ENCODE measurements at regions not wholly inside any gene's neighbourhood (a gene's known extent, or its start where the extent isn't known, plus 50 kb on each side); places are given as distances from the start of the nearest gene placed in this dataset.

DNA sequence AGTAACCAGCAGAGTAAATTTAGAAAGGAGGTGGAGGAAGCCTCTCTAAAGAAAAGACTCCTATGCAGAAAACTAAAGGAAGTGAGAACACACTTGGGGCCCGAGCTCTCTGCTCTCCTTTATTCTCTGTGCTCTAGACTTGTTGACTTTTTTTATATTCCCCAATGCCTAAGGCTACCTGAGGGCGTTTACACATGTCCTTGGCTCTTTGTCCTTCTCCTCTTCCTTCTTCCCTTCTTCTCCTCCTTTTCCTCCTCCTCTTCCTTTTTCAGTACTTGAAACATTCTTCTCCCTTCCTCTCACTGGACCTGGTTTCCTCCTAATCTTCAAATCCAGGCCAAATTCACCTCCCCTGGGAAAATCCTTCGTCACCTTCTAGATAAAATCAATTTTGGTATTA, 256.4 kb upstream of the TRPC7 start:
- Histone ChIP-seq H3K9me3 (ENCODE audit: control insufficient read depth, insufficient read depth, low read length) (no peaks in the 10 kb centered on the region), H4K20me1 (ENCODE audit: insufficient read depth, low read length) (no peaks in the 10 kb centered on the region), H2BK5ac (ENCODE audit: low read depth, low read length, poor library complexity, severe bottlenecking) (no peak overlapping the region), H3K79me1 (ENCODE audit: low read depth in 1 of 2, low read length in 2 of 2) (no peaks in the 10 kb centered on the region), H4K5ac (ENCODE audit: low read depth, low read length) (no peak overlapping the region), H3K4me1 (ENCODE audit: control insufficient read depth, insufficient read depth, low read length) (no peaks in the 10 kb centered on the region), H3K36me3 (ENCODE audit: control insufficient read depth, insufficient read depth, low read length) (no peaks in the 10 kb centered on the region), H3K23ac (ENCODE audit: low read depth, low read length) (no peak overlapping the region), H2AK5ac (ENCODE audit: low read depth, low read length) (no peak overlapping the region), H2BK20ac (ENCODE audit: low read depth, low read length) (no peak overlapping the region), H3K9me1 (ENCODE audit: insufficient read depth, low read length) (no peaks in the 10 kb centered on the region), H3K9ac (ENCODE audit: low read depth, low read length) (no peak overlapping the region), H3K14ac (replicated peaks; ENCODE audit: low read depth, low read length) (no peak overlapping the region), H2AFZ (replicated peaks; ENCODE audit: low read length, poor library complexity) (no peak overlapping the region), H3K18ac (ENCODE audit: low read depth, low read length) (no peak overlapping the region), H2BK120ac (ENCODE audit: low read depth, low read length) (no peak overlapping the region), H3K4ac (ENCODE audit: low read depth, low read length) (no peak overlapping the region), H4K8ac (ENCODE audit: low read depth in 2 of 2, low read length in 2 of 2) (no peak overlapping the region), H2BK15ac (ENCODE audit: low read depth, low read length) (no peak overlapping the region), H2AK9ac (replicated peaks; ENCODE audit: low read depth, low read length, poor library complexity) (no peak overlapping the region), H3K4me2 (ENCODE audit: low read depth, low read length) (no peak overlapping the region), H3K27ac (ENCODE audit: insufficient read depth, low read length) (no peak overlapping the region), H3K56ac (ENCODE audit: extremely low read depth, insufficient read depth, low read length) (no peak overlapping the region), H4K91ac (ENCODE audit: insufficient read depth, low read depth, low read length) (no peak overlapping the region), H3K27me3 (ENCODE audit: control insufficient read depth, insufficient read depth, low read length) (no peaks in the 10 kb centered on the region), H3K4me3 (ENCODE audit: insufficient read depth, low read depth, low read length) (no peak overlapping the region)
- dilution Hi-C loops (cut with HindIII; ENCODE audit: low sequenced_read_pairs, unreplicated experiment), result no loop called here
- TF ChIP-seq NFE2L2 (IDR thresholded peaks at IDR 0.05; ENCODE audit: low read depth, low read length), result no peak
- no peak for TF ChIP-seq MAFK (IDR thresholded peaks at IDR 0.05; ENCODE audit: low read depth, low read length)
- TF ChIP-seq CHD1 (IDR thresholded peaks at IDR 0.05; ENCODE audit: low read depth, low read length), result no peak
- TF ChIP-seq BHLHE40 (IDR thresholded peaks at IDR 0.05; ENCODE audit: low read depth, low read length), result no peak
- no peak for TF ChIP-seq RCOR1 (IDR thresholded peaks at IDR 0.05; ENCODE audit: insufficient replicate concordance, low read length)
- no peak for TF ChIP-seq CEBPB (IDR thresholded peaks at IDR 0.05; ENCODE audit: low read depth, low read length)
- WGBS, 2 experiments (ENCODE audit: extremely low coverage in 2 of 2, insufficient read length in 1 of 2), result 8% methylated on average over 1 of the region's 3 CpGs; no CpG with 5 or more reads in 1 of the 2 experiments
- ATAC-seq (ENCODE audit: low read depth) (no peak), DNase-seq (no peak)
- ChIA-PET POLR2A (ENCODE audit: unreplicated experiment) (no interaction called here), CTCF (no interaction called here)
- in situ Hi-C loops (cut with MboI; ENCODE audit: low sequenced_read_pairs), result no loop called here
- intact Hi-C loops (cut with micrococcal nuclease), result no loop called here
- no TSS peak for BruUV-seq (replicated peaks)

Measured in IMR-90 (cell line).